ENCODE measurements at regions not wholly inside any gene's neighbourhood (a gene's known extent, or its start where the extent isn't known, plus 50 kb on each side); places are given as distances from the start of the nearest gene placed in this dataset.

DNA sequence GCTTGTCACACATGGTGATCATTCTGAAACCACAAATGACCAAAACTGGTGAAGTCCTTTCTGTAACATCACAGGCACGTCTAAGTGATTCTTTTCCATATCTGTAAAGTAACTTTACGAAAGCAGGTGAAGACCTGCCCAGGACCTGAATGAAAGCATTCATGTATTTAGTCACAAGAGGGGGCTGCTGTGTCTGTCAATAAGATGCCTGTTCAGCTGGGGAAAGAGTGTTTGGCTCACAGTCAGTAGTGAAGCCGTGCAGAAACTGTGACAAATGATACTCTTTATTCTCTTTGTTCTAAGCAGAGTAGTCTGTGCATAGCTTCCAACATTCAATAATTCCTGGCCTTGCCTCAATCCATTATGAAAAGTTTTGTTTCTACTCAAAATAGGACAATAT, 373.5 kb upstream of the OR4E1 start:
- TF ChIP-seq EZH2 (IDR thresholded peaks at IDR 0.05) = no peak
- TF ChIP-seq POLR2AphosphoS5 (IDR thresholded peaks at IDR 0.05; ENCODE audit: borderline replicate concordance, low read depth, low read length) = no peak
- no peak for TF ChIP-seq FOXP2 (optimal IDR thresholded peaks at IDR 0.05; ENCODE audit: control extremely low read depth, extremely low read length, insufficient read depth)

All from SK-N-MC (cell line).